ENCODE measurements at regions not wholly inside any gene's neighbourhood (a gene's known extent, or its start where the extent isn't known, plus 50 kb on each side); places are given as distances from the start of the nearest gene placed in this dataset.

- TF ChIP-seq CTCF (IDR thresholded peaks at IDR 0.05; ENCODE audit: low read depth, low read length, missing control alignments): no peak
- H3K4me3 ChIP-seq (ENCODE audit: low read depth, low read length): no peak overlapping the region
- in situ Hi-C loops (cut with HindIII; ENCODE audit: low sequenced_read_pairs): no loop called here
- DNase-seq (ENCODE audit: low read depth): no peak
These were observed 482.2 kb upstream of the PAPPA start for GRCh38 chr9:115671236-115671962.

GRCh38 chr9:115671963-115672305 lies 481.7 kb upstream of the PAPPA start:
- no peak for TF ChIP-seq CTCF (IDR thresholded peaks at IDR 0.05; ENCODE audit: low read depth, low read length, missing control alignments)
- no peak overlapping the region for H3K4me3 ChIP-seq (ENCODE audit: low read depth, low read length)
- DNase-seq (ENCODE audit: low read depth): no peak
- in situ Hi-C loops (cut with HindIII; ENCODE audit: low sequenced_read_pairs): no loop called here

GRCh38 chr9:115672477-115673316 lies 480.9 kb upstream of the PAPPA start:
- in situ Hi-C loops (cut with HindIII; ENCODE audit: low sequenced_read_pairs): no loop called here
- DNase-seq (ENCODE audit: low read depth): peak; percentile 98
- H3K4me3 ChIP-seq (ENCODE audit: low read depth, low read length): no peak overlapping the region
- TF ChIP-seq CTCF (IDR thresholded peaks at IDR 0.05; ENCODE audit: low read depth, low read length, missing control alignments): no peak

GRCh38 chr9:115673599-115673998 lies 480.0 kb upstream of the PAPPA start:
- no peak for TF ChIP-seq CTCF (IDR thresholded peaks at IDR 0.05; ENCODE audit: low read depth, low read length, missing control alignments)
- no peak for DNase-seq (ENCODE audit: low read depth)
- no peak overlapping the region for H3K4me3 ChIP-seq (ENCODE audit: low read depth, low read length)
- in situ Hi-C loops (cut with HindIII; ENCODE audit: low sequenced_read_pairs): no loop called here

- no peak overlapping the region for H3K4me3 ChIP-seq (ENCODE audit: low read depth, low read length)
- no peak for TF ChIP-seq CTCF (IDR thresholded peaks at IDR 0.05; ENCODE audit: low read depth, low read length, missing control alignments)
- DNase-seq (ENCODE audit: low read depth): no peak
- in situ Hi-C loops (cut with HindIII; ENCODE audit: low sequenced_read_pairs): no loop called here
These were observed 479.5 kb upstream of the PAPPA start for GRCh38 chr9:115674091-115674490.

GRCh38 chr9:115675834-115676233 lies 477.8 kb upstream of the PAPPA start:
- no peak for DNase-seq (ENCODE audit: low read depth)
- in situ Hi-C loops (cut with HindIII; ENCODE audit: low sequenced_read_pairs): no loop called here
- no peak for TF ChIP-seq CTCF (IDR thresholded peaks at IDR 0.05; ENCODE audit: low read depth, low read length, missing control alignments)
- H3K4me3 ChIP-seq (ENCODE audit: low read depth, low read length): no peak overlapping the region

All from astrocyte of the cerebellum (primary cell).